Posterior vena cava (tissue), 2 donors: ENCODE measurements at regions not wholly inside any gene's neighbourhood (a gene's known extent, or its start where the extent isn't known, plus 50 kb on each side); places are given as distances from the start of the nearest gene placed in this dataset.
A peak's percentile ranks its signal among the peaks of the same experiment; 100 is the strongest.
"Not testable (repeated sequence)": the region's sequence is repeated elsewhere in the genome, so short reads cannot be mapped to it uniquely, and the experiment has no call there.

Source experiments
- DNase-seq: peaks from one replicate; pipeline ENCODE4 v3.0.0-alpha.2; 2020; ENCODE audit warnings: low spot score
- intact Hi-C, 2 donors: fragments of 100-400 bp; cut with DNase I; formaldehyde crosslinking; loops; one replicate each; pipeline versions ENCODE4 v1.14.1 to v1.14.2; 2022 to 2023
- donor health status: DM: yes; HTN: yes; CAD: no.
- donor health status: DM: yes; HTN: yes; CAD: no.

GRCh38 chr6:169977434-169978265, 226.2 kb downstream of the ERMARD start:
- intact Hi-C loops, result no loop called here
- peak; percentile 70 for DNase-seq

DNA sequence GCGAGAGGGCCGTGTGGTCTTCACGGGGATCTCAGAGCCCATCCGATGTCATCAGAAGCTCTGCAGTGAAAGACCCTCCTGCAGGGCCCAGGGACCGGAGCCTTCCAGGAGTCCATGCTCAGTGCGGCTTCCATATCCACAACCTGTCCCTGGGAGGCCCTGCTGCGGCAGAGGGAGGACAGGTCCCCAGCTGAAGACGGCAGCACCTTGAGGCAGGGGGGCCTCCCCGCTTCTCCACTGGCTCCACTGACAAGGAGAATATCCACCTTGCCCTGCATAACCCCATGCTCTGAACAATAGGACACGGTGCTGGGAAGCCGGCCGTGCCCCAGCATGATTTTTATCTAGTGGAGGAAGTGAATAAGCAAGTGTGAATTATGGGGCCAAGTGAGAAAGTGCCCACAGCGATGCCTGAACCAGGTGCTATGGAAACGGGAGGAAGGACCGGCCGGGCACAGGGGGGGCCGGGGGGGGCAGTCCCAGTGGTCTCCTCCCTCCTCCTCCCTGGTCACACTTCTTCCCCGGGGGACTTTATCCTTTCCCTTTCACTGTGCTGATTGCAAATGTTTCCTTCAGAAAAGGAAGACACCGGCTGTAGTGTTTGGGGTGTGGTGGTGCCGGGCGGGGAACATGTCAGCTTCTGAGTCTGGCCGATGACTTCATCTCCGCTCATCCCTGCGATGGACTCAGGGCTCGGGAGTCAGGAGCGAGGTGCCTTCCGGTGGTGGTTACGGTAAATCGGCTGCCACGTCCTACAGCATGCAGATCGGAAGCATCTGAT, 225.1 kb downstream of the ERMARD start:
- peak; percentile 75 for DNase-seq
- intact Hi-C loops, result no loop called here

DNA sequence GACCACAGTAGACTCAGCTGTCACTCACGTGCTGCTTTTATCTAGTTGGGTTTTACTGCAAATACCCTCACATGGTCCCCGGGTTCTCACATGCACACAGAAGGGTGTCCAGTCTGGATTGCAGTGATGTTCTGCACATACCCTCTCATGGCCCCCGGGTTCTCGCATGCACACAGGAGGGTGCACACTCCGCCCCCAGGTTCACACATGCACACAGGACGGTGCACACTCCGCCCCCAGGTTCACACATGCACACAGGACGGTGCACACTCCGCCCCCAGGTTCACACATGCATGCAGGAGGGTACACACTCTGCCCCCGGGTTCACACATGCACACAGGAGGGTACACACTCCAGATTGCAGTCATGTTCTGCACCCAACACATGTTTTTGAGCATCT, 224.3 kb downstream of the ERMARD start:
- intact Hi-C loops, result no loop called here
- DNase-seq, result peak; percentile 57

DNA sequence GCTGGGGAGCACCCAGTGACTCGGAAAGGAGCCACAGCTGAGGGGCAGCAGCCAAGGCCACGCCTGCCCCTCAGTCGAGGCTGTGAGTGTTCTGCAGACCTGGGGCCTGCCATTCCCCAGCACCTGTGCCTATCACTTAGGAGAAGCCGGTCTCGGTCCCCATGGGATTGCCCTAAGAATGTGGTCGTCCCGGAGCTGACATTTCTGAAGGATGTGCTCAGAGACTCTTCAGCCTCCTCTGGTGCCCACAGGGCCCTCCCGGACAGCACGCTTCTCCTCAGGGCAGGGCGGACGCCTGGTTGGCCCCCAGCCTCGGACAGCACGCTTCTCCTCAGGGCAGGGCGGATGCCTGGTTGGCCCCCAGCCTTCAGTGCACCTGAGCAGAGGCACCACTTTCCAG, 223.9 kb downstream of the ERMARD start:
- peak; percentile 67 for DNase-seq
- intact Hi-C loops, result no loop called here

GRCh38 chr6:169974663-169975062, 223.2 kb downstream of the ERMARD start:
- intact Hi-C loops, result no loop called here
- peak; percentile 22 for DNase-seq

GRCh38 chr6:169973588-169974467, 222.4 kb downstream of the ERMARD start:
- intact Hi-C loops, result not testable (repeated sequence)
- peak; percentile 73 for DNase-seq

GRCh38 chr6:169972736-169973135, 221.3 kb downstream of the ERMARD start:
- peak; percentile 40 for DNase-seq
- intact Hi-C loops, result no loop called here

DNA sequence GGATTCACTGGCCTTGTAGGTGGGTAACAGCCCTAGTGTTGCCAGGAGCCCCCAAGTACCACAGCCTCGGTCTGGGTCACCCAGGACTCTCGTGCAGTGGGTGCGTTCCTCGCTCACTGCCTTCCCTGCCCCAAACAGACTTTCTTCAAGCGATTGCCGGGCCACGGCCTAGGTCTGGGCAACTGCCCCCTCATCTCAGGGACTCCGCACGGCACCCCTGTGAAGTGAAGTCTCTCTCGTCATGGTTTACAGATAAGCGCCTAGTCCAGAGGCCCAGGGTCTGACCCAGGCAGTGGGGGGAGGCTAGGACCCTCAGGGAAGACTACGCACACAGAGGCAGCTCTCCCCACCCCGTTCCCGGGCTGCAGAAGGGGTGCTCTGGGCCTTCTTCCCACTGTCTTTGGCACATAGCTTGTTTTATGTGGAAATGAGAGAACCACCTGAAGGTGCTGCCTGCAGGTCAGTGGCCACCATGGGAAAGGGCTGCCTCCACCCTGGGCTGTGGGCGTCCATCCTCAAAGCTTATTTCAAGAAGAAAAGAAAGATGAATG, 220.8 kb downstream of the ERMARD start:
- peak; percentile 74 for DNase-seq
- intact Hi-C loops, result no loop called here

DNA sequence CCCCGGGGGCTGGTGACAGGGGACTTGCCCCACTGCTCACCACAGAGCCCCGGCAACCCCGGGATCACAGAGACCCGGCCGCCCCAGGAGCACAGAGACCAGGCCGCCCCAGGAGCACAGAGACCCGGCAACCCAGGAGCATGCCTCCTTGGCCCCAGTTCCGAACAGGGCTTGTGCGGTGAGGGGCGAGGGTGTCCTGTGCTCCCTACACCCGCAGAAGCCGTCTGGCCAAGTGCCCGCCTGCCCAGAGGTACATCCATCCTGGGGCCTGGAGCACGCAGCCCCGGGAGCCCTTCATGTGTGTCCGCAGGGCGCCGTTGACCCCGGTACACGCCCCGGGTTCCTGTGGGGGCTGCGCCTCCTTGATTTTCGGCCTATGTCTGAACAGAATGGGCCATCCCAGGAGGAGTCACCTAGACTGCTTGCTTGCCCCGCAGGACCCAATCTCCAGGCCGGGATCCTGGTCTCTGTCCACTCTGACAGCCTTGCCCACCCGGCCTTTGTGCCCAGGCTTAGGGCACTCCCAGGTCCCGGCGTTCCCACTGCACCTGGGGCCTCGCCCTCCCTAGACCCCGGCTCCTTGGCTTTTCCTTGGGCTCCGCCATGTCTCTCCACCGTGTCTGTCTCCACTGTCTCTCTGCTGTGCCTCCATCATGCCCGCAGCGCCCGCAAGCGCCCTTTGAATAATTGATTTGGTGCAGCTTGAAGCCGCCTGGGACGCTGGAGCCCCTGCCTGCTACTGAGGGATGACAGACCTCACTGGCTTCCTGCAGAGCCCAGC, 219.8 kb downstream of the ERMARD start:
- peak; percentile 80 for DNase-seq

GRCh38 chr6:169970306-169970988, 219.0 kb downstream of the ERMARD start:
- DNase-seq, result peak; percentile 80

More for the DNA sequence above, 219.8 kb downstream of the ERMARD start:
- intact Hi-C loops, result no loop called here

GRCh38 chr6:169969372-169970099, 218.1 kb downstream of the ERMARD start:
- intact Hi-C loops, result no loop called here
- DNase-seq, result peak; percentile 74

More at GRCh38 chr6:169970306-169970988, 219.0 kb downstream of the ERMARD start:
- intact Hi-C loops, result no loop called here

DNA sequence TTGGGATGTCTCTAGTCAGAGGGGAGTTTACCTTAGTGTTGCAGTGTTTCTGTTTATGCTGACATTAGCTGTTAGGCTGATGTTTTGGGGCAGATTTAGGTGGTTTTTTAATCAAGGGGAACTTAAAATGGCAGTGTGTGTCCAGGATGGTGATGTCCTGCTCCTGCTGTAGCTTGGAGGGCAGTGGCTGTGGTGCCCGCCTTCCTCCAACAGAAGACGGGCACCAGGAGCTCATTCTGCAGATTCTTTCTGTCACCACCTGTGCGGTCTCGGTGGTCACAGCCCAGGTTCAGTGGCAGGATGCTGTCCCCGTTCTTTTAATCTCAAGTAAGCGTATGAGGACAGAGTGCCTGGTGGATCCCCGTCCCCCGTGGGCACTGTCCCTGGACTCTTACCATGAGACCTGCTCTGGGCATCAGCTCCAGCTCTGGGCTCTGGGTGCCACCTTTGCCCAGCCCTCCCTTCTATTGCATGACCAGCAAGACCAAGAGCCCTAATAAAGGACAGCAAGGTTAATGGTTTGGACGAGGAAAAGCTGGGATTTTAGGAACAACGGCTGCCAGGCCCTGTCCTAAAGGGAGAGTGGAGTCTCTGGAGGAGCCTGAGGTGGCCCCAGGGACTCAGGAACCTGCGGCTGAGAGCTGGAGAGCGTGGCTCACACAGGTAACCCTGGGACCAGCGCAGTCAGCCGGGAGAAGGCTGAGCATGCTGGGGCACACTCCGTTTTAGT, 217.3 kb downstream of the ERMARD start:
- DNase-seq, result peak; percentile 35
- intact Hi-C loops, result no loop called here

GRCh38 chr6:169967687-169968086, 216.3 kb downstream of the ERMARD start:
- DNase-seq, result no peak
- intact Hi-C loops, result loop anchor here in 1 of 2 donors (2.0 kb wide), 1 partner anchor 55 kb away; no protein-coding TSS in a partner anchor

DNA sequence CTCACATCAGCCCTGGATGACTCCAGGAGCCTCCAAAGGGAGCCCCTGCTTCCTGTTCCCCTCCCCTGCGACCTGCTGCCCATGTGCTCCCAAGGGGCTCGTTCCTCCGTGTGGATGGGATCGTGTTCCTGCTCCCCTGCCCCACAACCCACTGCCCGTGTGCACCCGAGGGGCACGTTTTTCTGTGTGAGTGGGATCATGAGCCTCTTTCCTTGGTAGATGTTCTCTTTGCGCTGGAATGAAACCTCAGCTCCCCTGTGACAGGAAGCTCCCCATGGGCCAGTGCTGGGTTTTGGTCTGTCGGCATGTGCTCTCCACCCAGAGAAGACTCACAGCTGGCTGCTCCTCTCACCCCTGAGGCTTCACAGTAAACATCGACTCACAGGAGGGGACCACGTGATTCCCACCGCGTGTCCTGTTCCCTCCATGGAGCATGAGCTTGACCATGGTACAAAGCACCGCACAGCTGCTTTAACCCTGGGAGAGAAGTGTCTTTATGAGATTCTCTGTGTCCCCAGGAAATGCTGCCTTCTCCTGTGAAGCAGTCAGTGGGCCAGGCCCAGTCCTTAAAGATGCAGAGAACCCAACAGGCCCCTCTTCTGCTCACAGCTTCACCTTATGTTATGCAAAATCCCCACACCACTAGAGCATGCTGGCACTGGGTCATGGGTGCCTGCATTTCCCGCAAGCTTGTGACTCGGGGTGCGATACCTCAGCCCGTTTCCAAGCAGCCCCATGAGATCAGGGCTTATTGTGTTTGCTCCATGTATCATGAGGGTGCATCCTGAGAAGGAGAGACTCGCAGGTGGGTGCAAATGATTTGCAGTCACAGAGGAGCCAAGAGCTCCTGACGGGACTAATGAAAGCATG, 215.1 kb downstream of the ERMARD start:
- intact Hi-C loops, result loop anchor here in 1 of 2 donors (2.0 kb wide), 1 partner anchor 54 kb away; no protein-coding TSS in a partner anchor
- DNase-seq, result peak; percentile 61

DNA sequence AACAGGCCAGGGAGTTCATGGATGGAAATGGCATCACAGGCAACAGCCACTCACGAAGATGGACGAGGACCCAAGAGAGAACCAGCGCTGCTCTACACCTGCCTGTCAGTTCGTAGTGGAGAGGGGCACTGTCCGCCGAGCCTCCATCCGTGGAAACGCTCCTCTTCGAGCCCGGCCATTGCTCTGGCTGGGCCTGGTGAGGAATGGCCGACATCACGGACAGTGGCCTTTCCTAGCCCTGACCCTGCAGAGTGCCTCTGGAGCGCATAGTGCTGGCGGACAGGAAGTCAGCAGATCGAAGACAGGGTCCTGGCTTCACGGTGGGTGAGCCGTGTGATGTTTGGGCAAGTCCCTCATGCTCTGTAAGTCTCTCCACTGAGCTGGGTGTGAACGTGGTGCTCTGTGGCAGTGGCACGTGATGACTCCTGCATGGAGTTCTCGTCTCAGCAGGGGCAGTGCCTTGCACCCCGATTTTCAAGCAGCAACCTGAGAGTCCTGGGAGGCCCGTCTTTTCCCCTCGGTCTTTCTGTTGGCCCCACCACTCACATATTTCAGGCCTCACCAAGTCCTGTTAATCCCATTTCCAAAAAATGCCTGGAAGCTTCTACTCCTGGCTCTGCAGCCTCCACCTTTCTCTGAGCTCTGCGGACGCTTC, 214.4 kb downstream of the ERMARD start:
- intact Hi-C loops, result loop anchor here in 1 of 2 donors (2.0 kb wide), 1 partner anchor 53 kb away; no protein-coding TSS in a partner anchor
- peak; percentile 80 for DNase-seq
